ENCODE measurements at regions not wholly inside any gene's neighbourhood (a gene's known extent, or its start where the extent isn't known, plus 50 kb on each side); places are given as distances from the start of the nearest gene placed in this dataset.

DNA sequence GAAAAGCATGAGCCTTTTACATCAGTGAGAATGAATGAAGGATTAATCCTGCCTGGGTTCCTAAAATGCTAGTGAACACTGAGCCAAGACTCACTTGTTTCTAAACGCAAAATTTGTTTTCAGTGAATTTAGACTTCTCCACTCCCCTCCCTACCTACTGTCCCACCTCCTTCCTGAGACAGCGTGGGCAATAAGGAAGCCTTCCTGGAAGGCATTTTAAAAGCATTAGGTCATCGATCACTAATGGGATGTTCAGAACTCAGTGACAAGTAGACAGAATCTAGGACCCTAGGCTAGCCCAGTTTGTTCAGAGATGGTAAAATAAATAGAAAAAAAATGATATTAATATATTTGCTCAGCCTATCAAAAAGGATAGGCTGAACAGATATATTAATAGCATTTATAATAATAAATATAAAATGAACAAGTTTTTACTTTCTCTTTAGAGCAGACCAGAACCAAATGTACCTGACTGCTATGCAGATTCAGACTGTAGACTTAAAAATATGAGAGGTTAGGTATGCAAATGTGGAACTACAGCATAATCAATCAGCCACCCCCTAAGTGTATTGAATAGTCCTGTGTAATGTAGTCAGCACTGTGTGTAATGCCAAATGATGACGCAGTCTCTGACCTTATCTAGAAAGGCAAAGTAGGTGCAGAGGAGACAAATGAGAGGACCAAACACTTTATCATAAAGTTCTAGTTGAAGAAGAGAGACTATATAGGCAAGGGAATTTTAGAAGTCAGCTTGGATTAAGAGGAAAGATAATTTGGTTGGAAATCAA is 331.1 kb downstream of the GPAT3 start:
- no peak overlapping the region for H2AFZ ChIP-seq (ENCODE audit: low read depth, low read length)
- H3K27ac ChIP-seq (ENCODE audit: low read length), result no peak overlapping the region
- no peaks in the 10 kb centered on the region for H3K27me3 ChIP-seq (ENCODE audit: low read depth, low read length)
- TF ChIP-seq, protein P1, sequence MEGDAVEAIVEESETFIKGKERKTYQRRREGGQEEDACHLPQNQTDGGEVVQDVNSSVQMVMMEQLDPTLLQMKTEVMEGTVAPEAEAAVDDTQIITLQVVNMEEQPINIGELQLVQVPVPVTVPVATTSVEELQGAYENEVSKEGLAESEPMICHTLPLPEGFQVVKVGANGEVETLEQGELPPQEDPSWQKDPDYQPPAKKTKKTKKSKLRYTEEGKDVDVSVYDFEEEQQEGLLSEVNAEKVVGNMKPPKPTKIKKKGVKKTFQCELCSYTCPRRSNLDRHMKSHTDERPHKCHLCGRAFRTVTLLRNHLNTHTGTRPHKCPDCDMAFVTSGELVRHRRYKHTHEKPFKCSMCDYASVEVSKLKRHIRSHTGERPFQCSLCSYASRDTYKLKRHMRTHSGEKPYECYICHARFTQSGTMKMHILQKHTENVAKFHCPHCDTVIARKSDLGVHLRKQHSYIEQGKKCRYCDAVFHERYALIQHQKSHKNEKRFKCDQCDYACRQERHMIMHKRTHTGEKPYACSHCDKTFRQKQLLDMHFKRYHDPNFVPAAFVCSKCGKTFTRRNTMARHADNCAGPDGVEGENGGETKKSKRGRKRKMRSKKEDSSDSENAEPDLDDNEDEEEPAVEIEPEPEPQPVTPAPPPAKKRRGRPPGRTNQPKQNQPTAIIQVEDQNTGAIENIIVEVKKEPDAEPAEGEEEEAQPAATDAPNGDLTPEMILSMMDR (IDR thresholded peaks at IDR 0.05; ENCODE audit: low read depth, low read length), result no peak
- TF ChIP-seq EZH2phosphoT487 (IDR thresholded peaks at IDR 0.05; ENCODE audit: low read depth), result no peak
- H3K36me3 ChIP-seq (replicated peaks; ENCODE audit: low read depth, low read length), result no peaks in the 10 kb centered on the region
- H3K4me1 ChIP-seq (ENCODE audit: low read length), result no peaks in the 10 kb centered on the region
- no peaks in the 10 kb centered on the region for H3K9me3 ChIP-seq (ENCODE audit: insufficient read depth, low read length)
- H3K79me2 ChIP-seq (ENCODE audit: low read length), result no peaks in the 10 kb centered on the region
- H3K9ac ChIP-seq (ENCODE audit: low read length), result no peak overlapping the region
- H3K4me3 ChIP-seq (ENCODE audit: low read length), result no peak overlapping the region
- no peaks in the 10 kb centered on the region for H4K20me1 ChIP-seq (ENCODE audit: insufficient read depth, low read length)
- no peak overlapping the region for H3K4me2 ChIP-seq (ENCODE audit: low read length)

GRCh38 chr4:83865417-83866150 is 329.7 kb downstream of the GPAT3 start:
- no peaks in the 10 kb centered on the region for H3K36me3 ChIP-seq (replicated peaks; ENCODE audit: low read depth, low read length)
- no peak overlapping the region for H3K27ac ChIP-seq (ENCODE audit: low read length)
- no peak overlapping the region for H3K9ac ChIP-seq (ENCODE audit: low read length)
- TF ChIP-seq, protein P1 (IDR thresholded peaks at IDR 0.05; ENCODE audit: low read depth, low read length), result no peak
- TF ChIP-seq EZH2phosphoT487 (IDR thresholded peaks at IDR 0.05; ENCODE audit: low read depth), result no peak
- H4K20me1 ChIP-seq (ENCODE audit: insufficient read depth, low read length), result no peaks in the 10 kb centered on the region
- H3K4me3 ChIP-seq (ENCODE audit: low read length), result no peak overlapping the region
- no peaks in the 10 kb centered on the region for H3K9me3 ChIP-seq (ENCODE audit: insufficient read depth, low read length)
- no peaks in the 10 kb centered on the region for H3K4me1 ChIP-seq (ENCODE audit: low read length)
- no peaks in the 10 kb centered on the region for H3K79me2 ChIP-seq (ENCODE audit: low read length)
- H3K4me2 ChIP-seq (ENCODE audit: low read length), result no peak overlapping the region
- H3K27me3 ChIP-seq (ENCODE audit: low read depth, low read length), result no peaks in the 10 kb centered on the region
- no peak overlapping the region for H2AFZ ChIP-seq (ENCODE audit: low read depth, low read length)

DNA sequence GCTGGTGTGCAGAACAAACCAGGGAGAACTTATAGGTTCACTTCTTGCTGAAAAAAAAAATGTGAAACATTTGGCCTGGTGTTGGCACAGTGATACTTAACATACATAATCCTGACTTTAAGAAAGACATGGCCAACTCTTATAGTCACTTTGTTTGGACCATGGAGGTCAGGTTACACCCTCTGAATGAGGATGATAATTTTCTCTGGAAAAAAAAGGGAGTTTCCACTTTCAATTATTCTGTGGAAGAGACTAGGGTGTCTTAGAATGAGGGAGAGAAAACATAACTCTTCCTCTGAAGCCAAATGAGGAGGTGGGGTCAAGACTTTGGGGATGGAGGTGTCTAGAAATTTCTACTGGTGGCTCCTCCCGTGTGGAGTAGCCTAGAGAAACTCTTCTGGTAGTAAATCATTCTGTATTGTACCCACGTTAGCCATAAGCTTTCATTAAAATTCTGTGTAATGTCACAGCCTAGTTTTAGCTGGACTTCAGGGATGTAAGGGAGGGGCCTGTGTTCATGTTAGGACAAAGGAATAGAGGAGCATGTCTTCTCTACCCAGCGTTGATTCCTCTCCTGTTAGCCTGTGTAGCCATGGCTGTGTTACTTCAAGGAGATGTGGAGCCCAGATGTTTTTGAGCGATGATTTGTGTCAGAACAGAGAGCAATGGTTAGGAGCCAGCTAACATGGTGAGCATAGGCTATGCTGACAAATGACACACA is 328.3 kb downstream of the GPAT3 start:
- Histone ChIP-seq H3K79me2 (ENCODE audit: low read length) (no peaks in the 10 kb centered on the region), H3K9ac (ENCODE audit: low read length) (no peak overlapping the region), H3K36me3 (replicated peaks; ENCODE audit: low read depth, low read length) (no peaks in the 10 kb centered on the region), H3K9me3 (ENCODE audit: insufficient read depth, low read length) (no peaks in the 10 kb centered on the region), H2AFZ (ENCODE audit: low read depth, low read length) (no peak overlapping the region), H3K27ac (ENCODE audit: low read length) (no peak overlapping the region), H4K20me1 (ENCODE audit: insufficient read depth, low read length) (no peaks in the 10 kb centered on the region), H3K4me1 (ENCODE audit: low read length) (no peaks in the 10 kb centered on the region), H3K4me2 (ENCODE audit: low read length) (no peak overlapping the region), H3K27me3 (ENCODE audit: low read depth, low read length) (no peaks in the 10 kb centered on the region), H3K4me3 (ENCODE audit: low read length) (no peak overlapping the region)
- TF ChIP-seq EZH2phosphoT487 (IDR thresholded peaks at IDR 0.05; ENCODE audit: low read depth), result no peak
- TF ChIP-seq, protein P1 (IDR thresholded peaks at IDR 0.05; ENCODE audit: low read depth, low read length), result no peak

GRCh38 chr4:83862471-83862870 is 326.6 kb downstream of the GPAT3 start:
- Histone ChIP-seq H3K4me3 (ENCODE audit: low read length) (no peak overlapping the region), H3K27me3 (ENCODE audit: low read depth, low read length) (no peaks in the 10 kb centered on the region), H3K9ac (ENCODE audit: low read length) (no peak overlapping the region), H3K4me2 (ENCODE audit: low read length) (no peak overlapping the region), H4K20me1 (ENCODE audit: insufficient read depth, low read length) (no peaks in the 10 kb centered on the region), H3K27ac (ENCODE audit: low read length) (no peak overlapping the region), H3K79me2 (ENCODE audit: low read length) (no peaks in the 10 kb centered on the region), H3K9me3 (ENCODE audit: insufficient read depth, low read length) (no peaks in the 10 kb centered on the region), H2AFZ (ENCODE audit: low read depth, low read length) (no peak overlapping the region), H3K4me1 (ENCODE audit: low read length) (no peaks in the 10 kb centered on the region), H3K36me3 (replicated peaks; ENCODE audit: low read depth, low read length) (no peaks in the 10 kb centered on the region)
- TF ChIP-seq EZH2phosphoT487 (IDR thresholded peaks at IDR 0.05; ENCODE audit: low read depth), result no peak
- TF ChIP-seq, protein P1 (IDR thresholded peaks at IDR 0.05; ENCODE audit: low read depth, low read length), result no peak

Data from OCI-LY3 (cell line).